Endodermal cell (in vitro differentiated cells): ENCODE measurements at regions not wholly inside any gene's neighbourhood (a gene's known extent, or its start where the extent isn't known, plus 50 kb on each side); places are given as distances from the start of the nearest gene placed in this dataset.

Experiments
- DNase-seq: peaks from one replicate; pipeline ENCODE4 v3.0.0-alpha.2; 2017
- H3K27ac ChIP-seq: 2 replicates; pipeline ENCODE4 v1.5.1; 2013; ENCODE audit warnings: mild to moderate bottlenecking, low read depth, low read length, moderate library complexity
- H3K27me3 ChIP-seq: 2 replicates; pipeline ENCODE4 v1.6.1; 2013; ENCODE audit warnings: mild to moderate bottlenecking, low read length, moderate library complexity; ENCODE audit not compliant: insufficient read depth, control insufficient read depth, poor library complexity, severe bottlenecking
- H3K36me3 ChIP-seq: 2 replicates; pipeline ENCODE4 v1.7.0; 2013; ENCODE audit warnings: mild to moderate bottlenecking, low read length, moderate library complexity; ENCODE audit not compliant: control insufficient read depth, insufficient read depth
- H3K4me1 ChIP-seq: one replicate; pipeline ENCODE4 v1.7.0; 2013; ENCODE audit warnings: low read length; ENCODE audit not compliant: control insufficient read depth, insufficient read depth
- H3K4me3 ChIP-seq: 2 replicates; pipeline ENCODE4 v1.5.1; 2013; ENCODE audit warnings: mild to moderate bottlenecking, low read length, moderate library complexity
- H3K9ac ChIP-seq: 2 replicates; pipeline ENCODE4 v1.6.1; 2013; ENCODE audit warnings: mild to moderate bottlenecking, low read length, moderate library complexity; ENCODE audit not compliant: poor library complexity, severe bottlenecking; ENCODE audit errors: extremely low read depth
- H3K9me3 ChIP-seq: 2 replicates; pipeline ENCODE4 v1.6.1; 2013; ENCODE audit warnings: mild to moderate bottlenecking, low read length, moderate library complexity; ENCODE audit not compliant: control insufficient read depth
- H3K27ac Mint-ChIP-seq: 2 replicates; pipeline ENCODE4 v1.8.0; 2020; ENCODE audit warnings: mixed read lengths
- H3K27me3 Mint-ChIP-seq: 2 replicates; pipeline ENCODE4 v1.8.0; 2021; ENCODE audit warnings: mild to moderate bottlenecking, mixed read lengths; ENCODE audit not compliant: insufficient read depth
- H3K36me3 Mint-ChIP-seq: 2 replicates; pipeline ENCODE4 v1.8.0; 2020; ENCODE audit warnings: low read depth, mixed read lengths
- H3K4me1 Mint-ChIP-seq: 2 replicates; pipeline ENCODE4 v1.8.0; 2020; ENCODE audit warnings: mixed read lengths
- H3K4me3 Mint-ChIP-seq: 2 replicates; pipeline ENCODE4 v1.8.0; 2020; ENCODE audit warnings: mild to moderate bottlenecking, moderate library complexity, mixed read lengths
- H3K9me3 Mint-ChIP-seq: 2 replicates; pipeline ENCODE4 v1.8.0; 2020; ENCODE audit warnings: mild to moderate bottlenecking, mixed read lengths
- CTCF ChIP-seq: fragments of 200-600 bp; sonication (generic); conservative IDR thresholded peaks from 2 replicates; pipeline ENCODE4 v1.5.0; 2021; ENCODE audit warnings: antibody characterized with exemption, mild to moderate bottlenecking
- WGBS, 2 experiments: methylation state at CpG; one replicate each; pipeline versions ENCODE4 v1.1.5 to v1.1.7; 2013; ENCODE audit warnings: missing lambda C conversion rate in 2 of 2, mixed read lengths in 1 of 2; ENCODE audit not compliant: insufficient coverage in 1 of 2, insufficient read length in 1 of 2; 5-methylcytosine and 5-hydroxymethylcytosine counted together

- WGBS, 2 experiments: no CpG with 5 or more reads among the region's 1 CpG
- H3K9me3 ChIP-seq: no peaks in the 10 kb centered on the region
- H3K36me3 ChIP-seq: no peaks in the 10 kb centered on the region
- H3K36me3 Mint-ChIP-seq: no peaks in the 10 kb centered on the region
- H3K27me3 ChIP-seq: no peaks in the 10 kb centered on the region
- DNase-seq: no peak
- H3K9me3 Mint-ChIP-seq: no peaks in the 10 kb centered on the region
- H3K4me1 Mint-ChIP-seq: no peaks in the 10 kb centered on the region
- no peak overlapping the region for H3K9ac ChIP-seq
- peak overlapping the region; percentile 9 for H3K27ac ChIP-seq
- H3K27me3 Mint-ChIP-seq: no peaks in the 10 kb centered on the region
- no peak overlapping the region for H3K4me3 Mint-ChIP-seq
- H3K4me3 ChIP-seq: no peak overlapping the region
- H3K4me1 ChIP-seq: no peaks in the 10 kb centered on the region
- no peak overlapping the region for H3K27ac Mint-ChIP-seq
- no peak for TF ChIP-seq CTCF
These were observed 432.6 kb downstream of the LRIG3 start for GRCh38 chr12:58487678-58488161.

GRCh38 chr12:58489394-58489793 is 430.9 kb downstream of the LRIG3 start:
- H3K4me3 Mint-ChIP-seq: no peak overlapping the region
- no peak for DNase-seq
- H3K9ac ChIP-seq: no peak overlapping the region
- TF ChIP-seq CTCF: no peak
- no peaks in the 10 kb centered on the region for H3K27me3 ChIP-seq
- no peaks in the 10 kb centered on the region for H3K36me3 ChIP-seq
- H3K36me3 Mint-ChIP-seq: no peaks in the 10 kb centered on the region
- H3K4me1 ChIP-seq: no peaks in the 10 kb centered on the region
- H3K27ac ChIP-seq: no peak overlapping the region
- H3K9me3 Mint-ChIP-seq: no peaks in the 10 kb centered on the region
- no peaks in the 10 kb centered on the region for H3K4me1 Mint-ChIP-seq
- 85% methylated on average over 1 of the region's 1 CpG; no CpG with 5 or more reads in 1 of the 2 experiments for WGBS, 2 experiments
- no peaks in the 10 kb centered on the region for H3K27me3 Mint-ChIP-seq
- no peak overlapping the region for H3K27ac Mint-ChIP-seq
- H3K9me3 ChIP-seq: no peaks in the 10 kb centered on the region
- no peak overlapping the region for H3K4me3 ChIP-seq

GRCh38 chr12:58491306-58491705 is 429.0 kb downstream of the LRIG3 start:
- Histone ChIP-seq H3K36me3 (no peaks in the 10 kb centered on the region), H3K9ac (no peak overlapping the region), H3K4me1 (no peaks in the 10 kb centered on the region), H3K27ac (no peak overlapping the region), H3K9me3 (no peaks in the 10 kb centered on the region), H3K27me3 (no peaks in the 10 kb centered on the region), H3K4me3 (no peak overlapping the region)
- Mint-ChIP-seq H3K27me3 (no peaks in the 10 kb centered on the region), H3K9me3 (peaks cover 1% of the 10 kb centered on the region), H3K4me1 (no peaks in the 10 kb centered on the region), H3K36me3 (no peaks in the 10 kb centered on the region), H3K4me3 (no peak overlapping the region), H3K27ac (no peak overlapping the region)
- 97 to 100% methylated on average over 1 to 3 of the region's 3 CpGs for WGBS, 2 experiments
- no peak for TF ChIP-seq CTCF
- DNase-seq: no peak
